Smooth muscle cell (in vitro differentiated cells): ENCODE measurements at regions not wholly inside any gene's neighbourhood (a gene's known extent, or its start where the extent isn't known, plus 50 kb on each side); places are given as distances from the start of the nearest gene placed in this dataset.
"Not testable (repeated sequence)": the region's sequence is repeated elsewhere in the genome, so short reads cannot be mapped to it uniquely, and the experiment has no call there.

Experiments
- DNase-seq: peaks from one replicate; lab custom pipeline; 2025; ENCODE audit not compliant: unreplicated experiment; lab: John Stamatoyannopoulos, UW
- H2AFZ ChIP-seq: fragments of 200-600 bp; sonication (generic); 2 replicates; pipeline ENCODE4 v1.6.0; 2016; ENCODE audit warnings: antibody characterized with exemption, low read depth, mild to moderate bottlenecking
- H3F3A ChIP-seq: fragments of 200-600 bp; sonication (generic); 2 replicates; pipeline ENCODE4 v1.6.0; 2017; ENCODE audit warnings: antibody characterized with exemption, low read depth
- H3K27ac ChIP-seq: fragments of 200-600 bp; sonication (generic); 2 replicates; pipeline ENCODE4 v1.5.1; 2016; ENCODE audit warnings: low read depth, mild to moderate bottlenecking
- H3K27me3 ChIP-seq: fragments of 200-600 bp; sonication (generic); 2 replicates; pipeline ENCODE4 v1.6.1; 2016; ENCODE audit warnings: low read depth, mild to moderate bottlenecking
- H3K36me3 ChIP-seq: fragments of 200-600 bp; sonication (generic); 2 replicates; pipeline ENCODE4 v1.5.1; 2016; ENCODE audit warnings: low read depth
- H3K4me1 ChIP-seq: fragments of 200-600 bp; sonication (generic); 2 replicates; pipeline ENCODE4 v1.5.1; 2016; ENCODE audit warnings: low read depth
- H3K4me2 ChIP-seq: fragments of 200-600 bp; sonication (generic); 2 replicates; pipeline ENCODE4 v1.6.0; 2016; ENCODE audit warnings: mild to moderate bottlenecking
- H3K4me3 ChIP-seq: fragments of 200-600 bp; sonication (generic); 2 replicates; pipeline ENCODE4 v1.5.1; 2016; ENCODE audit warnings: mild to moderate bottlenecking
- H3K79me2 ChIP-seq: fragments of 200-600 bp; sonication (generic); 2 replicates; pipeline ENCODE4 v1.6.0; 2016; ENCODE audit warnings: low read depth, mild to moderate bottlenecking
- H3K9ac ChIP-seq: fragments of 200-600 bp; sonication (generic); 2 replicates; pipeline ENCODE4 v1.6.0; 2016; ENCODE audit warnings: low read depth
- H3K9me3 ChIP-seq: fragments of 200-600 bp; sonication (generic); replicated peaks from 2 replicates; pipeline ENCODE4 v1.5.1; 2016; ENCODE audit warnings: low read depth
- H4K20me1 ChIP-seq: fragments of 200-600 bp; sonication (generic); 2 replicates; pipeline ENCODE4 v1.6.0; 2016; ENCODE audit warnings: low read depth
- CTCF ChIP-seq: fragments of 200-600 bp; sonication (generic); IDR thresholded peaks from 2 replicates; pipeline ENCODE4 v1.5.1; 2017; ENCODE audit warnings: borderline replicate concordance, mild to moderate bottlenecking, antibody characterized with exemption; ENCODE audit not compliant: insufficient read depth, poor library complexity, severe bottlenecking
- WGBS: methylation state at CpG from one replicate; pipeline ENCODE4 v1.1.7; 2016; ENCODE audit warnings: low lambda C conversion rate; 5-methylcytosine and 5-hydroxymethylcytosine counted together

- H3K4me3 ChIP-seq, result no peak overlapping the region
- H3K9me3 ChIP-seq, result no peaks in the 10 kb centered on the region
- H3K9ac ChIP-seq, result no peak overlapping the region
- H3K4me2 ChIP-seq, result no peak overlapping the region
- DNase-seq, result no peak
- no peak for TF ChIP-seq CTCF
- H4K20me1 ChIP-seq, result no peaks in the 10 kb centered on the region
- 94% methylated on average over 2 of the region's 2 CpGs for WGBS
- no peaks in the 10 kb centered on the region for H3F3A ChIP-seq
- H2AFZ ChIP-seq, result no peak overlapping the region
- no peaks in the 10 kb centered on the region for H3K4me1 ChIP-seq
- H3K27ac ChIP-seq, result no peak overlapping the region
- no peaks in the 10 kb centered on the region for H3K36me3 ChIP-seq
- peaks cover 4% of the 10 kb centered on the region for H3K27me3 ChIP-seq
- H3K79me2 ChIP-seq, result no peaks in the 10 kb centered on the region
Measured at GRCh38 chr14:34157651-34158050, 206.8 kb upstream of the EGLN3 start.

- H3K9me3 ChIP-seq, result peaks cover 4% of the 10 kb centered on the region
- no peaks in the 10 kb centered on the region for H3K36me3 ChIP-seq
- H3K4me1 ChIP-seq, result no peaks in the 10 kb centered on the region
- no peak overlapping the region for H3K27ac ChIP-seq
- no peaks in the 10 kb centered on the region for H3K27me3 ChIP-seq
- no peak for DNase-seq
- no peak overlapping the region for H3K4me2 ChIP-seq
- no peak for TF ChIP-seq CTCF
- H2AFZ ChIP-seq, result no peak overlapping the region
- no peak overlapping the region for H3K9ac ChIP-seq
- H4K20me1 ChIP-seq, result no peaks in the 10 kb centered on the region
- no peaks in the 10 kb centered on the region for H3K79me2 ChIP-seq
- no peaks in the 10 kb centered on the region for H3F3A ChIP-seq
- H3K4me3 ChIP-seq, result no peak overlapping the region
- WGBS, result 73% methylated on average over 3 of the region's 3 CpGs
Measured at GRCh38 chr14:34147461-34147860, 196.6 kb upstream of the EGLN3 start.

GRCh38 chr14:34140127-34140526 is 189.3 kb upstream of the EGLN3 start:
- H2AFZ ChIP-seq, result peak overlapping the region; percentile 72
- not testable (repeated sequence) for H3K4me2 ChIP-seq, H3K4me3 ChIP-seq, DNase-seq, H3F3A ChIP-seq, H4K20me1 ChIP-seq, H3K79me2 ChIP-seq, H3K9me3 ChIP-seq, H3K27me3 ChIP-seq, H3K36me3 ChIP-seq, H3K27ac ChIP-seq, H3K9ac ChIP-seq, H3K4me1 ChIP-seq
- WGBS, result 88% methylated on average over 6 of the region's 6 CpGs

GRCh38 chr14:34139160-34140121 is 188.6 kb upstream of the EGLN3 start:
- H4K20me1 ChIP-seq, H3K9ac ChIP-seq, H3K4me2 ChIP-seq, H3K9me3 ChIP-seq, H3K4me3 ChIP-seq, H3K79me2 ChIP-seq, H3K27ac ChIP-seq, H3K4me1 ChIP-seq, H3F3A ChIP-seq, H3K36me3 ChIP-seq, H3K27me3 ChIP-seq, DNase-seq: not testable (repeated sequence)
- peak overlapping the region; percentile 72 for H2AFZ ChIP-seq
- 59% methylated on average over 13 of the region's 13 CpGs for WGBS
